NCI-H1105 treated with DMSO at 0.1 percent for 48 hours (cell line): ENCODE measurements at regions not wholly inside any gene's neighbourhood (a gene's known extent, or its start where the extent isn't known, plus 50 kb on each side); places are given as distances from the start of the nearest gene placed in this dataset.
A peak's percentile ranks its signal among the peaks of the same experiment; 100 is the strongest.
"Not testable (repeated sequence)": the region's sequence is repeated elsewhere in the genome, so short reads cannot be mapped to it uniquely, and the experiment has no call there.

Experiments
- DNase-seq: peaks from one replicate; lab custom pipeline; 2025; lab: John Stamatoyannopoulos, UW

DNA sequence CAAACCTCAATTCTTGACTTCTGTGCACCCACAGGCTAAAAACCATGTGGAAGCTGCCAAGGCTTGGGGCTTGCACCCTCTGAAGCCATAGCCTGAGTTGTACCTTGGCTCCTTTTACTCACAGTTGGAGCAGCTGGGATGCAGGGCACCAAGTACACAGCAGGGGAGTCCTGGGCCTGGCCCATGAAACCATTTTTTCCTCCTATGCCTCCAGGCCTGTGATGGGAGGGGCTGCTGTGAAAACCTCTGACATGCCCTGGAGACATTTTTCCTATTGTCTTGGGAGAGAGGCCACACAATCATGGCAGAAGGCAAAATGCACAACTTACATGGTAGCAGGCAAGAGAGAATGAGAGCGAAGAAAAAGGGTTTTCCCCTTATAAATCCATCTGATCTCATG lies 568.6 kb downstream of the SMARCA1 start:
- DNase-seq, result not testable (repeated sequence)

DNA sequence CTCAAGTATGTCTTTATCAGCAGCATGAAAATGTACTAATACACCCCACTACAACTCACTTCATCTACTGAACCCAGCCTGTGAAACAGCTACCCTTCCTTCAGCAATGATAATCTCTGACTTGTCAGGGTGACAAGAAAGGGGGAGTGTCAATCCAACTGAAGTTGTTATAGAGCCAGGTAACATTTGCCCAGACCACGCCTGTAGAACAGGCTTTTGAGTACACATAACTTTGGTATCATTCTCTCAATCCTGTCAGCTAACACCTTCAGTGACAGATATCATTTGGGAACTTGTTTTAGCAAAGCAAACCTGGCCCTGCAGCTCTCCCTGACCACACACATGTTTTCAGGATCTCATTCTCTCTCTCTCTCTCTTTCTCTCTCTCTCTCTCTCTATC lies 592.2 kb downstream of the SMARCA1 start:
- no peak for DNase-seq

DNA sequence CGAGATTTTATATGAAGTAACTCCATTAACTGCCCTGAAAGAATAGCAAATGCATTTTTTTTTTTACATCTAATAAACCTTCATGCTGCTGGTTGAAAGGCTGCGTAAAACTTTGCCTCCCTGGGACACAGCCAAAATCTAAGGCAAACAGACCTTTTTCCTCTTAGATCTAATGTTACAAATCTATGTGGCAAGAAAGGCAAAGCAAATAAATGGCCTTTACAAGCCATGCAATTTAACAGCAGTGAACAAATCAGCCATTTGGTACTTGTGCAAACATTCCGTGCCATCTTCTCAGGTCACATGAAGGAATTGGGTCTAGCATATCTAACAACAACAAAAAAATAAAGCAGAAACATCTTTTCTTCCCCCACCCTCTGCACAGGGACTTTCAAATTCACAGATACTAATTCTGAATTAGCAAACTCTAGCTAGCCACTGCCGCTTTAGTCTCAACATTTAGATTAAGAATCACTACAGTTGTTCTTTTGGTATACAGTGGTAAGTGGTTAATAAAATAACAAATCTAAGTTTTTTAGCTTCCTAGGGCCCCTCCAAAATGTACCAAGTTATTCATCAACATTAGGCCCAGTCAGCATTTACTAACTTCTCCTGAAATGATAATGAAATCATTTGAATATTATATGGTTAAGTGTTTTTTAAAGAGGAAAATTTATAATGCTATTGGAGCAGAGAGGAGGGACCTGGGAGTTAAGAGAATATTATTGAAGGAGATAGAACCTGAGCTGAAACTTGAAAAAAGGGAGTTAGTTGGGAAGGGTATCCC lies 593.8 kb downstream of the SMARCA1 start:
- peak; percentile 26 for DNase-seq

DNA sequence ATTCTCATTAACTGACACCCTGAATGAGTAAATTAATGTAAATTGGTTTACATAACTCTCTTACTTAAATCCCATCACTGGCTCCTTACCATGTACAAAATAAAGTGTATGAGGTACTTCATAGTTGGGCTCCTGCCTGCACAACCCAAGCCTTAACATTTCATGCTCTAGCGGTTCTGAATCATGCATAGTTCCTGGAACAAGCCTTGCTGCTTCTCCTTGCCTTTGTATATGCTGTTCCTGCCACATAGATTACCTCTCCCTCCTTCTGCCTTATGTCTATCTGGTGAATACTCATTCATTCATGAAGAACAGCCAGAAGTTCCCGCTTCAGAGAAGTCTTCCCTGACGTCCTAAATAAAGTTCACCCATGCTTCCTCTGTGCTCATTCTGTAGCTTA lies 594.7 kb downstream of the SMARCA1 start:
- no peak for DNase-seq

DNA sequence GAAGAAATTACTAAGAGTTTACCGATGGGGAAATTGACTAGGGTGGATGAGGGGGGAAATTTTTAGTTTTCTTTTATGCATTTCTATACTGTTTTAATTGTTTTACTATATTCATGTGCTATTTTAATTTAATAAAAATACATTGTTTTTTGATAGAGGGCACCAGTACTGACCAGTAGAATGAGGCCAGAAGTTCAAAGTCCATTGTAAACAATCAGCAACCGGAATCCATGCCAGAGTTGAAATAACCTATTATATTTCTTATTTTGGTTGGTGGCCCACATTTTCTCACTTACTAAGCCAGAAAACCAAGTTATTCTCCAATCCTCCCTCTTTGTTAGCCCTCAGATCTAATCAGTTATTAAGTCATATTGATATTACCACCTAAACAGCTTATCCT lies 595.9 kb downstream of the SMARCA1 start:
- no peak for DNase-seq

DNA sequence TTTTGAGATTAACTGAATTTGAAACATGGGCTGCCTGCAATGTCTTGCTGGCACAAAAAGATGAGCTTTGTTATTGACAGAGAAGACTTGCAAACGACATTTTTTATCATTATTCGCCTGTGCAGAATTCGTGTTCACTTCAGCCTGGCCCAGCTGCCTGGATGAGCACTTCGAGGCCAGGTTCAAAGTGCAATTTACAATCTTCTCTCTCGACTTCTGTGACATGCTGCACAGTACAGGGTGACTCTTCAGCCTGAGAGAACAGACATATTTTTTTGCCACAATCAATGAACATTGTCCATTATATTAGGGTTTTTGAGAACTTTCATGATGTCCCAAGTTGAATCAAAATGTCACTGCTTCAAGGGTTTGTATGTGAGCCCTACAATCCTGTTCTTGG lies 616.5 kb downstream of the SMARCA1 start:
- DNase-seq, result no peak

DNA sequence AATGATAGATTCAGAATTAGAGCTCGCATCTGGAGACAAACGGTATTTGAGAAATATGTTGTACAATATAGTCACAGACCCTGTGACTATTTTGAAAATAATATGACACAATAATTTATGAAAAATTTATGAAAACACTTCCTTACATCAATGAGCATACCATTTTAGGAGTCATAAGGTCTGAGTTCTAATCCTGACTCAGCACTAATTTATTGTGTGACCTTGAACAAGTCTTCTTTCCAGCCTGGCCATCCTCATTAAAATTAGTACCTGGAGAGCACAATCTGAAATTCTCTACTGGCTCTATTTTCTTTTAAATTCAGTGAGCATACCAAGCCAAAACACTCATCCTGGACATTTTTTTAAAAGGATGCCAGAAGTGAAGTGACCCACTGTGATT lies 622.3 kb downstream of the SMARCA1 start:
- no peak for DNase-seq

DNA sequence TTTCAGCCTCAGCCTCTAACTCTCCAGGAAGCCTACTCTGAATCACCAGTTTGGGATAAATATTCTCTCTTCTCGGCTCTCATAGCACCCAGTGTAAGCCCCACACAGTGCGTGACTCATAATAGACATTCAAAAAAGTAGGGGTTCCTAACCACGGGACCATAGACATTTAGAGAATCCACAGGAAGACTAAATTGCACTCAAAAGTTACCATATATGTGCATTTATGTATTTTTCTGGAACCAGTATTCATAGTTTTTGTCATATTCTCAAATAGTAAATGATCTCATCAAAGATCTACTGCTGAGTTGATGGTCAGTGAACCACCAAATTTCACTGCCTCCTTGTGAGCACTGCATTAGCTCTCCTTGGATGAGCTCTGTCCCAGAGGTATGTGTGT lies 625.7 kb downstream of the SMARCA1 start:
- no peak for DNase-seq

DNA sequence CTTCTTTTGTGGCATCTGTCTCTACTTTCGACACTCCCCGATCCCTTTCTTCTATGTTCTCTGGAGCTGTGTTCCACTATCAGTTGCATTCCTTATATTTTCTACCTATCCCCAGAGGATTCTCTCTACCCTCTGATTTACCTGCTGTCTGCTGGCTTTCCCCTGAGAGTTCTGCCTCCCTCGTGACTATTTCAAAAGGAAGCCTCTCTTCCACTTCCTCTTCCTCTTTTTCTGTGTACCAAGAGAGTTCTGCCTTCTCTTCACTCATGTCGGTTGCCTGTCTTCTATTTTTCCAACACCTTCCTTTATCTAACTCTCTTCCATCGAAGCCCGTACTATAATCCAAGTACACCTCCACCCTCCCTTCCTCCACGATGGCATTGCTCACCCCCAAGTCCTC lies 631.7 kb downstream of the SMARCA1 start:
- no peak for DNase-seq

DNA sequence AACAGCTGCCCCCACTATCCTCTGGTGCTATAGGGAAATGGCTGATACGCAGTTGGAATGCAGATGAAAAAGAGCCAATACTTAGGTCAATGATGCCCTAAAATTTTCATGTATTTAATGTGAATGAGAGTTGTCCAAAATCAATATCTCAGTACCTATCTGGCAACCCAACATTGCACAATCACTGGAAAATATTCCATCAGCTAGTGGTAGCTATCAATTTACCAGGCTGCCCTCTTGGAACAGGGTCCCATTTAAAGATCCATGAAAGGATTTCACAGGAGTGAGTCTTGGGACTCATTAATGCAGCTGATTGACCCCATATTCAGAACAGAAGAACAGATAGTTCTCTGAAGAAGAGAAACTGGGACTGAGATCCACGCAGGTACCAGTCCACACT lies 638.9 kb downstream of the SMARCA1 start:
- DNase-seq, result no peak

DNA sequence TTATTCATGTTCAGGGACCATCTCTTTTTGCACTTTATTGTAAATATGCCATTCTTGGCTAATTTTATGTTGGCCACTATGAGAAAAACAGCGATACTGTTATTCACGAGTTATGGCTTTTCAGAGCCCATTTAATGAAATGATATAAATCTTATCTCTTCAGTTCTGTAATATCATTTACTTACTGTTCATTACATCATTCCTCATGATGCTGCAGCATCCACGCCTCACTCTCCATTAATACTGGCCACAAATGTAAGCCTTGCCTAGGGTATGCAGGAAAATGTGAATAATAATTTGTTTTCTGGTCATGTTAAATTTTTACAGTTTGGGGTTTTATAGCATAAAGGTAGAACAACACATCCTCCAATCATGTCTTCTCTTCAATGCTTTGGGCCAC lies 639.6 kb downstream of the SMARCA1 start:
- no peak for DNase-seq

DNA sequence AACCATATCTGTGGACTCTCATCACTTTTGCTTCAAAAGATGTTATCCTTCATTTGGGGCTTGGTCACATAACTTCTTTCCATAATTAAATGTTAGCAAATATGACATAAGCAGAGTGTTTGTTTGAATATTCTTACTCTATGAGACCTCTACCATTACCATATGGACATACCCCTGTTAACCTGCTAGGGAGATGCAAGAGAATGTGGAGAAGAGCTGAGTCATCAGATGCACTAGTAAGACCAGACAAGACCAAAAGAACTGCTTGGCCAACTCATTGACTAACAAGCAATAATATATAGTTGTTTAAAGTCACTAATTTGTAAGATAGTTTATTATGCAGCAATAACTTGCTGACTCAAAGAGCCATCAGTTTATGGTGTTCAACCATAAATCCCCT lies 652.9 kb downstream of the SMARCA1 start:
- DNase-seq, result no peak

DNA sequence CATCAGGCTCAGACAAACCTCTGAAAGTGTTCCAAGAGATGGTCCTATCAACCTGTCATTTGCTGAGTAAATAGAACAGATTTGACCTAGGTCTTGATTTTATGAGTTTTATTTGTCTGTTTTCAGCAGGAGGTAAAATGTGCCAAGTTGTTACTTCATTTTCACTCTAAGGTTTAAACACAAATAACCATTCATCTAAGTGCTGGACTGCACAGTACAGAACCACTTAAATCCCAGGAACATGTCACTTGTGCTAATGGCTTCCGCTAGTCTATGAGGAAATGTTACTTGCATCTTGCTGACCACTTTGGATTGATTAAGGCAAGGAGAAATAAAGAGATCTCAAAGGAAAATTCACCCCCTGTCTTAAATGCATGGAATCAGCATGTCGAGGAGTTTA lies 660.7 kb downstream of the SMARCA1 start:
- DNase-seq, result no peak

DNA sequence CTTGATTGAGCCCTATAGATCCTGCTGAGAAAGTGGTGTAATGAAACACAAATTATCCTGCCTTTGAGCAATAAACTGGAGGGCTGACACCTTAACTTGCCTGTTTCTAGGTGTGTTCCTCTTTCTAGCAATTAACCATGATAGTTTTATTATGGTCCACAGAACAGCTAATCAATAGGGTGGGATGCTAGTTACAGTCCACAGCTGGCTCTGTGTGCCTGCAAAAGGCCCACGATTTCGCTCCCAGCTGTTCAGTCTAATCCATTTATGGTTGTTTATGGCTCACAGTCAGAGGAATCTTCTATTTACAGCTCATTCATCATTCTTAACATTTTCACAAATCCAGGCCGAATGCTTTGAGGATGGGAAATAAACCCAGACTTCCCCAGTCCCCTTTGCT lies 674.9 kb downstream of the SMARCA1 start:
- DNase-seq, result no peak

DNA sequence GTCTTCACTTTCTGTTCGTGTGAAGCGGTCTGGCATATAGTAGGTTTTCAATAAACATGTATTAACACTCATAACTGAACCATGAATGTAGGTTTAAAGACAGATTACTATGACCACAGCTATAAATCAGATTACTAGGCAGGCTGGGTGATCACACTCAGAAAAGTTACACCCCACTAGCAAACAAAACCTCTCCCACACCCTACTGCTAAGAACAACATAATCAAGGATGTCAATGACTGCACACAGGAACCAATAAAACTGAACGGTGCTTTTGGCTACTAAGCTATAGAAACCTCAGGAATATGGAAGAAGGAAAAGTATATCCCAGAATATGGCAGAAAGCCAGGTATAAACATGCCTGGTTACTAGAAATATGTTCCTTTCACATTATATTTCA lies 676.9 kb downstream of the SMARCA1 start:
- DNase-seq, result no peak

DNA sequence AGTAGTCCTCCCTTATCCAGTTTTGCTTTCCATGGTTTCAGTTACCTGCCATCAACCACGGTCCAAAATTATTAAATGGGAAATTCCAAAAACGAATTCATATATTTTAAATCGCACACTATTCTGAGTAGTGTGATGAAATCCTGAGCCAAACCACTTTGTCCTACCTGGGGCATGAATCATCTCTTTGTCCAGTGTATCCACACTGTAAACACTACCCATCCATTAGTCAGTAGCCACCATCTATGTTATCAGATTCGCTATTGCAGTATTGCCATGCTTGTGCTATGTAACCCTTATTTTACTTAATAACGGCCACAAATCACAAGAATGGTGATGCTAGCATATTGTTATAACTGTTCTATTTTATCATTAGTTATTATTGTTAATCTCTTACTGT lies 704.6 kb downstream of the SMARCA1 start:
- DNase-seq, result no peak

DNA sequence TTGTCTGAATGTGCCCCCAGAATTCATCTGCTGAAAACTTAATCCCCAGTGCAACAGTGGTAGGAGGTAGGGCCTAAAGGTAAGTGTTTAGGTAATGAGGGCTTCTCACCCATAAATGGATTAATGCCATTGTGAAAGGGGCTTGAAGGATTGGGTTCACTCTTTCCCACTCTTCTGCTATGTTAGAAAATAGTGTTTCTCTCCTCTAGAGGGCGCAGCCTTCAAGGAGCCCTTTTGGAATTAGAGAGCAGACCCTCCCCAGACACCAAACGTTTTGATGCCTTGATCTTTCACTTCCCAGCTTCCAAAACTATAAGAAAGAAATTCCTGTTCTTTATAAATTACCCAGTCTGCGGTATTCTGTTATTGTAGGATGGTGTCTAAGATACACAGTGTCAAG lies 706.4 kb downstream of the SMARCA1 start:
- DNase-seq, result no peak

DNA sequence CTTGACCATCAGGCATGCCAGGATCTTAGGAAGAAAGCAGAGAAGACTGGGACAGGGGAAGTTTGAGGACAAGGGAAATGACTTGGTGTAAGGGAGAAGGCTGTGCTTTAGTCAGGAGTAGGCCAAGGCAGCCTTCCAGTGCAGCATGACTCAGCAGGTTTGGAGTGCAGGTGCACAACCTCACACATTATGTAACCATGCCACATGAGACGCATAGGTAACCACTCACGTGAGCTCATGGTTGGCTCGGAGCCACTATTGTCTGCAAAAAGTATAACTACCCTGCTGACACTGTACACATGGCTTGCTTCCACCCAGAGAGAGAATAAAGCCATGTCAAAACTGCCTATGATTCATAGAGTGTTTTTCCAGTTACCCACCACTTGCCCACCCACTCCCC lies 715.9 kb downstream of the SMARCA1 start:
- DNase-seq, result no peak

DNA sequence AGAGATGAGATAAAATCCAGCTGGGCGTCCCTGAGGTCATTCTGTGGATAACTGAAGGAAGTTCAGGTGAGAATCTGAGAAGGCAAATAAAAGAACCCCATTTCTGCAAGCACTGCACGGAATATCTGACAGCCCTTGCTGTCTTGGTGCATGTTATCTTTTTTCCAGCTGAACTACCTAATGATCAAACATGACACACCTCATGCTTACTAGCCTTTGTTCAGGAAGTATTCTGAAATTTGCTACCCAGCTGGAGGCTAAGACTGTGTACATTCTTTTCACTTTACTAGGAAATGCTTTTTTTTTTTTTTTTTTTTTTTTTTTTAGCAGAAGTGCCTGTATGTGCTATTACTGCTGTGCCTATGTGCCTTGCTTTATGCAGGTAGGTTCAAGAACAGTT lies 718.1 kb downstream of the SMARCA1 start:
- no peak for DNase-seq

DNA sequence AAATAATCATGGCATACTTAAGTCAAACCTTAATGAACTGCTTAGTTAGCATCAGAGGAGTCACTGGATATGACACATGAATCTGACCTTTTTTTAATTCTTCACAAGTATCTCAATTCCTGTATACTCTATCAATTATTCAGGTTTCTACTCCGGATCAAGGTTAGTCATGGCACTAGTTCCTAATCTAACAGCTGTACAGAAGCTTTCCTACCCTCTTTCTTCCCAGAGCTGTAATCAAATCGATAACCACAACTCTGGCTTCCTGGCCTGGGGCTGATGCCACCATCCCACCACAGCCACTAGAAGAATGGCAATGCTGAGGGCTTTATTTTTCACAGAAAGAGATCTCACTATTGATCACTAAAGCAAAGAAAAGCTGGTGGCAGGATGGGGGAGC lies 718.5 kb downstream of the SMARCA1 start:
- DNase-seq, result no peak

DNA sequence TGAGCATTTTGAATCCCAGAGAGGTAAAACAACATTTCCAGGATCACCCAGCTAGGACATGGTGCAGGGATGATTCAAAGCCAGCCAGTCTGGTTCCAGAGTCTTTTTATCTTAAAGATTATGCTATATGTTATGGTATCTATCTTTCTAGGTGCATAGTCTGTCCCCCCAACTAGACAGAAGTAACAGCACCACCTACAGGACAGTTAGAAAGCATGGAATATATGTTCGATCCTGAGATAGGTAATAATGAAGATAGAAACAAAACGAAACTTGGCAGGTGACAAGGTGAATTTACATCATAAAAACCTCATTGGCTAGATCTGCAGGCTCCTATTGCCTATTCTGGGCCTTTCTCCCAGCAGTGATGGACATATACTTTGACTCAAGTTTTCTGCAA lies 723.2 kb downstream of the SMARCA1 start:
- DNase-seq, result no peak

DNA sequence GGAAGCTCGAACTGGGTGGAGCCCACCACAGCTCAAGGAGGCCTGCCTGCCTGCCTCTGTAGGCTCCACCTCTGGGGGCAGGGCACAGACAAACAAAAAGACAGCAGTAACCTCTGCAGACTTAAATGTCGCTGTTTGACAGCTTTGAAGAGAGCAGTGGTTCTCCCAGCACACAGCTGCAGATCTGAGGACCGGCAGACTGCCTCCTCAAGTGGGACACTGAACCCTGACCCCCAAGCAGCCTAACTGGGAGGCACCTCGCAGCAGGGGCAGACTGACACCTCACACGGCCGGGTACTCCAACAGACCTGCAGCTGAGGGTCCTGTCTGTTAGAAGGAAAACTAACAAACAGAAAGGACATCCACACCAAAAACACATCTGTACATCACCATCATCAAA lies 730.9 kb upstream of the ACTRT1 start:
- DNase-seq, result not testable (repeated sequence)

DNA sequence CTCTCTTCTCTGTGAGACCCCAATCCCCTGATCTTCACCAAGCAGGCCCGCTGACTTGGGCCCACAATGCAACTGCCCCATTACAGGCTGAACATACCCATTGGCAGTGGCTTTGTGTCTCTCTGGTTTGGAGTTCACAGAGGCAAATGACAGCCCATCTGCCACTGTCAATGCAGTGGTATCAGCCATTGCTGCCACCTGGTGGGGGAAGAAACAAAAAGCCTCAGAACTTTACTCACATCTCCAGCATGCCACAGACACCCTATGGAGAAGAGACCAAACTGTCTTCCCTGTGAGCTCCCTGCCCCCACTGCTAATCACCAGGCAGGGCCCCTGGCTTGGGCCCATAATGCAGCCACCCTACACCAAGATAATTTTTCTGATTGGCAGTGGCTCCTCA lies 729.3 kb upstream of the ACTRT1 start:
- peak; percentile 7 for DNase-seq

DNA sequence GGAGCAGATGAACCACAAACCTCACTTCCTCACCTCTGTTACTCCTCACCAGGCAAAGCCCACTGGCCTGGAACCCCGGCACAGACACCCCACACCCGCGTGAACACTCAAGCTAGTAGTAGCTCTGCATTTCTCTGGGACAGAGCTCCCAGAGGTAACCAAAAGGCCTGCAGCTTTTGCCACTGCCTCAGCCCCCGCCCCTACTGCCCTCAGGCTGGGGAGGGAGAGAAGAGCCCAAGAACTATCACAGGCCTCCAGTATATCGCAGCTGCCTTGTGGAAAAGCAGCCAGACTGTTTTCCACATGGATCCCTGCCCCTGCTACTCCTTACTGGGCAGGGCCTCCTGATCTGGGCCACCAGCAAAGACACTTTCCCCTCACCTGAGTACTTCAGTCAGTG lies 728.7 kb upstream of the ACTRT1 start:
- DNase-seq, result no peak

DNA sequence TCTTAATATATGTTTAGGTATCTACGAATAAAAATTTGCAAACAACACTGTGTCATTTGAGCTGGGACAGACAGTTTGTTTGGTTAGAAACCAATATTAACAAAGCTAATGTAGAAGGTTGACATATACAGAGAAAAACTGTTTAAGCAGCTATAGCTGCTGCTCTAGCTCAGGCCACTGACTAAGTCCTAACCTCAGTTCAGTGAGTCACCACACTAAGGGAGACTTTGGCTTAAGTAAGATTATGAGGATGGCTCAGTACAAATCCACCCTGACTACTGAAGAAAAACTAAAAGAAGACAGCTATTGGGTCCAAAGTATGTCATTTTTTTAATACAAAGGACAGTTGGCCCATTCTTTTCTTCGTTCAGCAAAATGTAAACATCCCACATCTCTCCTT lies 717.3 kb upstream of the ACTRT1 start:
- DNase-seq, result no peak
